ENCODE measurements at regions not wholly inside any gene's neighbourhood (a gene's known extent, or its start where the extent isn't known, plus 50 kb on each side); places are given as distances from the start of the nearest gene placed in this dataset.

DNA sequence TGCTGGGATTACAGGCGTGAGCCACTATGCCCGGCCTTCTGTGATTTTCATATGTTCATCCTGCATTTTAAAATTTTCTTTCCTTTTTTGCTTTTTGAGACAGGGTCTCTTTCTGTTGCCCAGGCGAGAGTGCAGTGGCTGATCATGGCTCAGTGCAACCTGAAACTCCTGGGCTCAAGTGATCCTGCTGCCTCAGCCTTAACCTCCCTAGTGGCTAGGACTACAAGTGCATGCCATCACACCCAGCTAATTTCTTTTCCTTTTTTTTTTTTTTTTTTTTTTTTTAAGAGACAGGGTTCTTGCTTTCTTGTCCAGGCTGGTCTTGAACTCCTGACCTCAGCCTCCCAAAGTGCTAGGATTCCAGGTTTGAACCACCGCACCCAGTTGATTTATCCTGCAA, 54.1 kb upstream of the WT1 start:
- H3K4me1 ChIP-seq (ENCODE audit: control insufficient read depth, insufficient read depth, low read length): no peaks in the 10 kb centered on the region
- WGBS (ENCODE audit: insufficient coverage): 92% methylated on average over 4 of the region's 4 CpGs
- H3K9me3 ChIP-seq (ENCODE audit: control insufficient read depth, insufficient read depth, low read length): no peaks in the 10 kb centered on the region
- DNase-seq (ENCODE audit: low read depth in 4 of 6, low spot score in 6 of 6): no peak
- H3K27ac ChIP-seq (ENCODE audit: low read depth, low read length): no peak overlapping the region
- no peak overlapping the region for H3K4me3 ChIP-seq (ENCODE audit: low read depth, low read length)
- no peaks in the 10 kb centered on the region for H3K36me3 ChIP-seq (ENCODE audit: control insufficient read depth, insufficient read depth, low read length)
- H3K27me3 ChIP-seq (ENCODE audit: control insufficient read depth, insufficient read depth, low read length): no peaks in the 10 kb centered on the region

DNA sequence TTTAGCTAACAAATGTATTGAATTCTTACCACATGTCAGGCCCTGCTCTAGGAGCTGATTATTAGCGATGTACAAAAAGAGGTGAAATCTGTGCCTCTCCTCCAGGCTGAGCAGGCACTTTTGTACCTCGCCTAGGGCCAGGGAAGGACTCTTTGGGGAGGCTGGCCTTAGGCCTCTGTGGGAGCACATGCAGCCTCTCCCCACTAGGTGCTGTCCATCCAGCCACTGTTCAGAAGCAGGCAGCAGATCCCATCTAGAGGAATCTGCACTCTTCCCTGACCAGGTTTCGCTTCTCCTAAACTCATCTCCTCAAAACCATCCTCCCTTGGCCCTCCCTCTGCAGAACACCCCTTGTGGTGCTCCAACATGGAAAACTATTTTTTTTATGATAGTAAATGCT, 51.9 kb upstream of the WT1 start:
- no peaks in the 10 kb centered on the region for H3K9me3 ChIP-seq (ENCODE audit: control insufficient read depth, insufficient read depth, low read length)
- H3K36me3 ChIP-seq (ENCODE audit: control insufficient read depth, insufficient read depth, low read length): no peaks in the 10 kb centered on the region
- no peak overlapping the region for H3K27ac ChIP-seq (ENCODE audit: low read depth, low read length)
- no peak for DNase-seq (ENCODE audit: low read depth in 4 of 6, low spot score in 6 of 6)
- no peak overlapping the region for H3K4me3 ChIP-seq (ENCODE audit: low read depth, low read length)
- 87% methylated on average over 2 of the region's 3 CpGs for WGBS (ENCODE audit: insufficient coverage)
- H3K27me3 ChIP-seq (ENCODE audit: control insufficient read depth, insufficient read depth, low read length): no peaks in the 10 kb centered on the region
- no peaks in the 10 kb centered on the region for H3K4me1 ChIP-seq (ENCODE audit: control insufficient read depth, insufficient read depth, low read length)

DNA sequence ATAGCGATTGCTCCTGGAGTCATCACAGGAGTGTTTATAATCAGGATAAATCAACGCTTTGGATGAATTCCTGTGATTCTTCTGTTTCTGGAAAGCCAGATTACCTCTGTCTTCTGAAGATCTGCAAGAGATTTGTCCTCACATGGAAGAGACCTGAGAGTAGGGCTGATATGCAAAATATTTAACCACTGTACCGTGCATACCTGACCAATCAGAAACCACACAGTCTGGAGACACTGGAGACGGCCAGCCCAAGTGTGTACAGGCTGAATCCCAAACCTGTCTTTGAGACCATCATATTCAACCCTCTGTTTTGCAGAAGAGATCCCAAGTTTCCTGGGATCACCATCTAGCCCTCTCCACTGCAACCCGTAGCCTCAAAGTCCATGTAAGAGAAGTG, 50.4 kb upstream of the WT1 start:
- Histone ChIP-seq H3K27ac (ENCODE audit: low read depth, low read length) (no peak overlapping the region), H3K4me3 (ENCODE audit: low read depth, low read length) (no peak overlapping the region), H3K4me1 (ENCODE audit: control insufficient read depth, insufficient read depth, low read length) (peaks cover 2% of the 10 kb centered on the region), H3K36me3 (ENCODE audit: control insufficient read depth, insufficient read depth, low read length) (no peaks in the 10 kb centered on the region), H3K9me3 (ENCODE audit: control insufficient read depth, insufficient read depth, low read length) (no peaks in the 10 kb centered on the region), H3K27me3 (ENCODE audit: control insufficient read depth, insufficient read depth, low read length) (no peaks in the 10 kb centered on the region)
- no peak for DNase-seq (ENCODE audit: low read depth in 4 of 6, low spot score in 6 of 6)
- 98% methylated on average over 4 of the region's 5 CpGs for WGBS (ENCODE audit: insufficient coverage)

Measured in spinal cord (tissue), 9 donors.